KMS-11 (cell line): ENCODE measurements at regions not wholly inside any gene's neighbourhood (a gene's known extent, or its start where the extent isn't known, plus 50 kb on each side); places are given as distances from the start of the nearest gene placed in this dataset.

ENCODE experiments used
- H2AFZ ChIP-seq: fragments of 200-600 bp; sonication (generic); 2 replicates; pipeline ENCODE4 v1.6.1; 2016; ENCODE audit warnings: antibody characterized with exemption, mixed run types, low read depth
- H3K27ac ChIP-seq: fragments of 200-600 bp; sonication (generic); 2 replicates; pipeline ENCODE4 v1.6.1; 2016; ENCODE audit warnings: mild to moderate bottlenecking, mixed run types
- H3K27me3 ChIP-seq: fragments of 200-600 bp; sonication (generic); 2 replicates; pipeline ENCODE4 v1.6.1; 2017; ENCODE audit warnings: mild to moderate bottlenecking, low read depth, mixed run types, moderate library complexity; ENCODE audit not compliant: insufficient read depth
- H3K36me3 ChIP-seq: fragments of 200-600 bp; sonication (generic); 2 replicates; pipeline ENCODE4 v1.6.1; 2017; ENCODE audit warnings: mild to moderate bottlenecking, mixed run types; ENCODE audit not compliant: insufficient read depth
- H3K4me1 ChIP-seq: fragments of 200-600 bp; sonication (generic); 2 replicates; pipeline ENCODE4 v1.6.1; 2016; ENCODE audit warnings: mild to moderate bottlenecking, low read depth, mixed run types; ENCODE audit not compliant: poor library complexity, severe bottlenecking
- H3K4me2 ChIP-seq: fragments of 200-600 bp; sonication (generic); 2 replicates; pipeline ENCODE4 v1.7.0; 2016; ENCODE audit warnings: mild to moderate bottlenecking, mixed run types
- H3K4me3 ChIP-seq: fragments of 200-600 bp; sonication (generic); IDR thresholded peaks from 2 replicates; pipeline ENCODE4 v1.6.1; 2017; ENCODE audit warnings: low read depth, low read length, mixed read lengths; ENCODE audit not compliant: insufficient read depth
- H3K79me2 ChIP-seq: fragments of 200-600 bp; sonication (generic); 2 replicates; pipeline ENCODE4 v1.6.1; 2016; ENCODE audit warnings: low read depth, mixed run types; ENCODE audit not compliant: insufficient read depth
- H3K9ac ChIP-seq: fragments of 200-600 bp; sonication (generic); 2 replicates; pipeline ENCODE4 v1.6.1; 2016; ENCODE audit warnings: mild to moderate bottlenecking, mixed run types
- H4K20me1 ChIP-seq: fragments of 200-600 bp; sonication (generic); 2 replicates; pipeline ENCODE4 v1.6.1; 2016; ENCODE audit warnings: mild to moderate bottlenecking, mixed run types; ENCODE audit not compliant: insufficient read depth
- TF ChIP-seq, protein P1 (sequence below): fragments of 200-600 bp; sonication (generic); conservative IDR thresholded peaks from 2 replicates; pipeline ENCODE4 v1.6.1; 2017; ENCODE audit warnings: low read depth, mild to moderate bottlenecking, antibody characterized with exemption, low read length, moderate library complexity, mixed read lengths

DNA sequence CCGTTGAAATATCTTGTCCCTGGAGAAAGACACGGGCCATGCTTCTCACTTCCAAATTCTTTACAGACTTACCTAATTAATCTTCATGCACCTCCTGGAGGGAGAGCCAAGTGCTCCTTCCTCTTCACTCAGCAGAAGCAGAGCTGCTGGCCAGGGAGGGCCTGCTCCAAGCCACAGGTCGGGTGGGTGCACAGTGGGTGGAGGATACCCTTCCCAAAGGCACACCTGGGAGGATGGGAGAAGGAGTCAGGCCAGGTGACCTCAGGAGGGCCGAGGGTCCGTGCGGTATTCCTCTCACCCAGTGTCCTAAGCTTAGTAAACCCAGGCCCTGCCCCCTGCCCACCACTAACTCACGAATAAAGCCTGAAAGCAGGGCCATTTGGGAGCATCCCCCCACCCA is 171.3 kb upstream of the RPL38 start:
- Histone ChIP-seq H3K79me2 (no peaks in the 10 kb centered on the region), H2AFZ (no peak overlapping the region), H4K20me1 (no peaks in the 10 kb centered on the region), H3K4me1 (no peaks in the 10 kb centered on the region), H3K27me3 (peaks cover 72% of the 10 kb centered on the region), H3K4me2 (no peak overlapping the region), H3K4me3 (no peak overlapping the region), H3K27ac (no peak overlapping the region), H3K36me3 (no peaks in the 10 kb centered on the region), H3K9ac (no peak overlapping the region)
- TF ChIP-seq, protein P1, sequence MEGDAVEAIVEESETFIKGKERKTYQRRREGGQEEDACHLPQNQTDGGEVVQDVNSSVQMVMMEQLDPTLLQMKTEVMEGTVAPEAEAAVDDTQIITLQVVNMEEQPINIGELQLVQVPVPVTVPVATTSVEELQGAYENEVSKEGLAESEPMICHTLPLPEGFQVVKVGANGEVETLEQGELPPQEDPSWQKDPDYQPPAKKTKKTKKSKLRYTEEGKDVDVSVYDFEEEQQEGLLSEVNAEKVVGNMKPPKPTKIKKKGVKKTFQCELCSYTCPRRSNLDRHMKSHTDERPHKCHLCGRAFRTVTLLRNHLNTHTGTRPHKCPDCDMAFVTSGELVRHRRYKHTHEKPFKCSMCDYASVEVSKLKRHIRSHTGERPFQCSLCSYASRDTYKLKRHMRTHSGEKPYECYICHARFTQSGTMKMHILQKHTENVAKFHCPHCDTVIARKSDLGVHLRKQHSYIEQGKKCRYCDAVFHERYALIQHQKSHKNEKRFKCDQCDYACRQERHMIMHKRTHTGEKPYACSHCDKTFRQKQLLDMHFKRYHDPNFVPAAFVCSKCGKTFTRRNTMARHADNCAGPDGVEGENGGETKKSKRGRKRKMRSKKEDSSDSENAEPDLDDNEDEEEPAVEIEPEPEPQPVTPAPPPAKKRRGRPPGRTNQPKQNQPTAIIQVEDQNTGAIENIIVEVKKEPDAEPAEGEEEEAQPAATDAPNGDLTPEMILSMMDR, result no peak

GRCh38 chr17:74037320-74037719 is 166.2 kb upstream of the RPL38 start:
- no peak overlapping the region for H3K4me3 ChIP-seq
- no peaks in the 10 kb centered on the region for H3K4me1 ChIP-seq
- no peak overlapping the region for H3K4me2 ChIP-seq
- H3K9ac ChIP-seq, result no peak overlapping the region
- no peak overlapping the region for H3K27ac ChIP-seq
- TF ChIP-seq, protein P1, result no peak
- H2AFZ ChIP-seq, result no peak overlapping the region
- H4K20me1 ChIP-seq, result no peaks in the 10 kb centered on the region
- H3K36me3 ChIP-seq, result no peaks in the 10 kb centered on the region
- H3K27me3 ChIP-seq, result peaks cover 59% of the 10 kb centered on the region
- H3K79me2 ChIP-seq, result no peaks in the 10 kb centered on the region

GRCh38 chr17:74040291-74040690 is 163.2 kb upstream of the RPL38 start:
- no peak overlapping the region for H3K4me2 ChIP-seq
- no peak overlapping the region for H2AFZ ChIP-seq
- H3K27me3 ChIP-seq, result peaks cover 33% of the 10 kb centered on the region
- no peaks in the 10 kb centered on the region for H3K4me1 ChIP-seq
- TF ChIP-seq, protein P1, result no peak
- H3K4me3 ChIP-seq, result no peak overlapping the region
- H3K27ac ChIP-seq, result no peak overlapping the region
- no peaks in the 10 kb centered on the region for H4K20me1 ChIP-seq
- no peaks in the 10 kb centered on the region for H3K79me2 ChIP-seq
- H3K9ac ChIP-seq, result no peak overlapping the region
- H3K36me3 ChIP-seq, result no peaks in the 10 kb centered on the region

DNA sequence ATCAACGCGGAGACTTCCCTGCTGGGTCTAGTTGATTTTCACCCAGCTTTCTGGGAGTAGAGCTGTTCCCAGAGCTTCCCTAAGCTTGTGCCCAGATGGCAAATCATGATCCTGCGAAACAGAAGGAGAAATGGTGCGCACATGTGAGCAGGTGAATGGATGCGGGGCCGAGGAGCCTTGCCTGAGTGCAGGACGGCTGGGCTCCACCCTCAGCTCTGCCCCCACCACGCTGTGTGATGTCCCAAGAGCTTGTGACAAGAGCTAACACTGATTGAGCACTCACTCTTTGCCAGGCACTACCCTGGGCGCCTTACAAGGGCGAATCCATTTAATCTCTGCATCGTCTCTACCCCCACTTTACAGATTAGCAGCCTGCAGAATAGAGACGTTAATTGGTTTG is 162.7 kb upstream of the RPL38 start:
- Histone ChIP-seq H3K27me3 (peaks cover 33% of the 10 kb centered on the region), H3K9ac (no peak overlapping the region)

More for the DNA sequence above, 162.7 kb upstream of the RPL38 start:
- Histone ChIP-seq H2AFZ (no peak overlapping the region), H3K27ac (no peak overlapping the region), H4K20me1 (no peaks in the 10 kb centered on the region), H3K79me2 (no peaks in the 10 kb centered on the region), H3K4me2 (no peak overlapping the region), H3K4me3 (no peak overlapping the region), H3K36me3 (no peaks in the 10 kb centered on the region), H3K4me1 (no peaks in the 10 kb centered on the region)
- TF ChIP-seq, protein P1, result no peak
